Inferior parietal cortex (tissue), 1 donor: ENCODE measurements at regions not wholly inside any gene's neighbourhood (a gene's known extent, or its start where the extent isn't known, plus 50 kb on each side); places are given as distances from the start of the nearest gene placed in this dataset.
"Not testable (repeated sequence)": the region's sequence is repeated elsewhere in the genome, so short reads cannot be mapped to it uniquely, and the experiment has no call there.

Experiments used
- DNase-seq: peaks from one replicate; pipeline ENCODE4 v3.0.0-alpha.2; 2016; ENCODE audit errors: extremely low spot score

DNA sequence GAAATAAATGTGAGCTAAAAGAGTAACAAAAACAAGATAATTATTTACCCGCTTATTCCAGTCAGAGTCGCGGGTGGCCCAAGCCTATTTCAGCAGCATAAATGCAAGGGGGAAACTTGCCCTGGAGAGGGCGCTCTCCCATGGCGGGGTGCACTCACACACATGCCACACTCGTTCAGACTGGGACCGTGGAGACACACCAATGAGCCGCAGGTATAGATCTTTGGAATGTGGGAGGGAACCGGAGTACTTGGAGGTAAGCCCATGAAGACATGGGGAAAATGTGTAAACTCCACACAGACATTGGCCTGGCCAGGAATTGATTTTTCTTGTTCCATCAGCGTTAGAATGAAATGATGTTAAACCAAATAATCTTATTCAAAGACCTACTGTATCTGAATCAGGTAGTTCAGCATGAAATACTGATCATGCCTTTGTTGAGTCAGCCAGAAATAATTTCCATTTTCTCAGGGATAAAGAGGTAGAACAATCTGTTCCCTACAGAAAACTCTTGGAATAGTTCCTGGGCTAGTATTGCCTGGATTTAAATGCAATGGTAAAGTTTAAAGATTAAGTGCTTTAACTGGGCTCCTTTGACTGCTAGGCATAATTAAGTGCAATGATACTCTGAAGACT, 191.5 kb downstream of the MCHR2 start:
- DNase-seq, result no peak

DNA sequence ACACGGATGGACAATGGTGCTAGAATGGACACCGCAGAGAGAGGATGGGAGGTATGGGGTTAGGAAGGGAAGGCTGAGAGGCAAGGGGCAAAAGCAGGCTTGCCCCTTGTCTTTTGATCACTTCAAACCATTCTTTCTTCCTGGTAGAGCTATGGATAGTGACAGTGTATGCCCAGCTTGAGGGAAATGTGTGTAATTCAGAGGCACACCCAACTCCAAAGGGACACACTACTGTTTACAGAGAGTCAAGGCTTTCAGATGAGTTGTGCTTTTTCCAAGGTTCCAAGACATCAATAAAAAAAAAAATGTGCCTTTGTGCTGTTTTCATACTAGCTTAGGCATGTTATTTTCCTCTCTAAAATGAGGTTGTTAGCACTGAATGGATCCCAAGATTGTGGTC, 185.0 kb downstream of the MCHR2 start:
- DNase-seq, result no peak

DNA sequence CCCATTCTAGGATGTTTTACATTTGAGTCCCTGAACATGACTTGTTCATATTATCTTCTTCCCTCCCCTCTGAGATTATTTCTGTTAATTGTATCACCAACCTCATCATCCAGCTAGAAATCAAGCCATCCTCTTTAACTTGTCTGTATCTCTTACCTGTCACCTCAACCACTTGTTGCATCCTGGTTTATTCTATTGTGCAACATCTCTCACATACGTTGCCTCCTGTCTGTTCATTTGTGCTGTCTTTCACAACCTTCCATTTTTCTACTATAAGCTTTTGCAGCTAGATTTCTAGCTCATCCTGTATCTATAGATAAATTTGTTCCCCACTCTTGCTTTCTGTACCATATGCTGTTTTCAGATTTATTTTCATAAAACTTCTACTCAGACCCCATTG, 183.7 kb downstream of the MCHR2 start:
- no peak for DNase-seq

DNA sequence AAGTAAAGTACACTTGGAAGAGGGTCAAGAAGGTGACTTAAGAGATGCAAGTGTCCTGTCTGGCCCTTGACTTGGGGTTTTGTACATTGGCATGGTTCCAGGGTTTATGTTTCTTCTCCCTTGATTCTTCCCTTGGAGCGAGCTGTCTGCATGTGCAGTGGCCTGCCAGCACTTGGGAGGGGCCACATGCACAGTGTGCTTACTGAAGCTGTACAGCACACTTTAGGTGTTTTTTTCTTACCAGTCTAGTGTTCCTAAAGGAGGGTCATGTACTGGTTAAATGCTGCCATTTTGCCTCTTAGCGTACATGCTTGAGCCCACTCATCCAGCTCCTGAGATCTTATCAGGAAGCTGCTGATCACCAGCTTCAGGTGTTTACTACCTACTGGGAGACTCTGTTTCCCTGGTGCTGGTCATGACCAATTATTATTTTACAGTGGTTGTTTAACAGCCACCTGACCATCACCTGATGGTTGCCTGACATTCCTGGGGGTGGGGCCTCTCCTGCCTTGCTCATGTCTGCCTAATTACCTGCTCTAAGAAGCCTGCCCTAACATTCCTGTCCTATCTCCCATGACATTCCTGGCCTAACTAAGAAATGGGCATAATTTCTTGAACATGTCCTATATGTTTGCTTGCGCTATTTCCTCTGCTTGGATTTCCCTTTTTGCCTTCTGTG, 182.9 kb downstream of the MCHR2 start:
- DNase-seq, result no peak

DNA sequence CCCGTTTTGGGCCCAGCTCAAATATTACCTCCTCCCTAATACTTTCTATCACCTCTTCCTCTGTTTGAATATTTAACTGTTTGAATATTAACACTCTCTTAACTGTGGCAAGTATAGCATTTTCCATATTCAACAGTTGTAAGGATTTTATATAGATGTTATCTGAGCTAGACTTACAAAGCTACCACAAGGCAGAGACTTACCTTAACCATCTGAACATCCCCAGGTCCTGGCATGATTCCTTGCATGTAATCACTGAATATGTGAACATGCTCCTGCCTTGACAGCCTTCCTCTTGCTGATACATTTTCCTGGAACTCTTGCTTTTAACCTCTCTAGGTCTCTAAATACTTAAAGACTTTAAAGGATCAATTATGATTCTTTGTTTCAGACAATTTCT, 182.4 kb downstream of the MCHR2 start:
- no peak for DNase-seq

DNA sequence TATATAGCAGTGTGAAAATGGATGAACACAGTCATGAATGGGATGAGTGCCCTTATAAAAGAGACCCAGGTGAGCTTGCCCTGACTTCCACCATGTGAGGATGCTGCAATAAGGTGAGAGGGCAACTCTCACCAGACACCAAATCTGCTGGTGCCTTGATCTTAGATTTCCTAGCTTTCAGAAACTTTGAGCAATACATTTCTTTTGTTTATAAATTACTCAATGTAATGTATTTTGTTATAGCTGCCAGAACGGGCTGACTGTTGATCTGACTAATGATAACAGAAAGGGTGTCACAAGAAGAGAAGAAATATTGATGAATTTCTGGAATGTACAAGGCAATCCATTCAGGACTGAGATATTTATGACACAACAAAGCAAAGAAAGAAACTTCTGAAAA, 180.5 kb downstream of the MCHR2 start:
- DNase-seq, result no peak

DNA sequence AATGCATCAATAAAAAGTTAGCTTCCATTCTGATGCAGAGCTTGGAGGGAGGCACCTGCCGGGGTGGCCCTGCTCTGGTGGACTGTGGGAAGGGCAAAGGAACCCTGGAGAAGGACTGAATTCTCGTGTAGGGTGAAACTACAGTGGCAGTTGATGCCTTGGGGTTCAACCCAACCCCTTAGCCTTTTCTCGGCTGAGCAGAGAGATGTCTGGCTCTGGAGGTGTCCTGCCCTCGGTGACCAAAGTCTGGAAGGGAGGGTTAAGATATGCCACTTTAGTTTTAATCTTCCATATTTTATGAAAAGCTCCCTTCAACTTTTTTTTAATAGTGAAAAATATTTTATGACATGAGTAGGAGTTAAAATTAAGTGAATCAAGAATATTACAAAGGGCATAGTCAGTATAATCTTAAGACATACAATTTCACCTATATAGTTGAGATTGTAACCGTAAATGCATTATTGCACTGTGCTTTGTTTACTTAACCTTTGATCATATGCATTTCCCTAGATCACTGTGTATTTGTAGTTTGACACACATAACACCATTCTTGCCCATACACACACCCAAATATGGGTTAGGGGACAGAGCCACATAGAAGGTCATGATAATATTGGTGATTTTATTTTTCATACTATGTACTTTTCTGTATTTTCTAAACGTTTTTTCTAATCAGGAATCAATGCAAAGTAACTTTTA, 179.6 kb downstream of the MCHR2 start:
- DNase-seq, result no peak

DNA sequence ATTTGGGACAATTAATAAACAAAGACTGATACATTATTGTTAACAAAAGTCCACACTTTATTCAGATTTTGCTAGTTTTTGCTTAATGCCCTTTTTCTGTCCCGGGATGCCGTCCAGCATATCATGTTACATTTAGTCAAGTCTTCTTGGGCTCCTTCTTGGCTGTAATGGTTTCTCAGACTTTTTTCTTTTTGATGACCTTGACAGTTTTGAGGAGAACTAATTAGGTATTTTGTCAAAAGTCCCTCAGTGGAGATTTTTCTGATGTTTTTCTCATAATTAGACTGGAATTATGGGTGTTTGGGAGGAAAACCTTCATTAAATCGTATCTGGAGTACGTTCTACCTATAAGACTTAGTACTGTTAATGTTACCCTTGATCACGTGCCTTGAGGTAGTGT, 177.2 kb downstream of the MCHR2 start:
- no peak for DNase-seq

DNA sequence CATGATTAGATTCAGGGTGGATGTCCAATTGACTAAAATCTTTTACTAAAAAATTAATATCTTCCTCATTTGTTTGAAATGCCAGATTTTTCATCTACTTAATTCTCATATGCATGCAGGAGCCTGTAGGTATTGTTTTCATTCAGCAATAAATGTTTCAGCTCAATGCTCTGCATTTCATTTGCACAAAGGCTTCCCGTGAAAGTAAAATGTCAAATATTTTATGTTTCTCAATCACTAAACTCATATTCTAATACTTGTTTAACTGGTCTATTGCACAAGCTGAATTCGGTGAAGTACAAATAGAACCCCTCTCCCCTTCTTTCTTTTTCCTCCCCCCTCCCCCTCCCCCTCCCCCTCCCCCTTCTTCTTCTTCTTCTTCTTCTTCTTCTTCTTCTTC, 175.9 kb downstream of the MCHR2 start:
- DNase-seq, result no peak

DNA sequence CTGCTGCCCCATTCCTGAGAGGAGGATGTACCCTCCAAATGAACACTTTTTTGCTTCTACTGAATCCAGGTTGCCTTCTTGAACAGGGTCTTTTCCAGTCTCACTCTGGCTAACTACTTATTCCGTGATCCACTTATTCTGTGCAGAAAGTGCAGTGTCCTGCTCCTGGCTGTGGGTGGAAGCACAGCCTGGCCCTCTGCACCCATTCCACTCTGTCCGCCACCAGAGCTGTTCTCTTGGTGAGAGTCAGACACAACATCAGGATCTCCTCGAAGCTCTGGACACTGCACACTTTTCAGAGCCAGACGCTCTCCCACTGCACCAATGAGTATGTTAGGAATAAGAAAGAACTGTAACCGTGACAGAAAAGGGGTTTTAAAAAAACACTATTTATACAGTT, 174.2 kb downstream of the MCHR2 start:
- DNase-seq, result no peak

DNA sequence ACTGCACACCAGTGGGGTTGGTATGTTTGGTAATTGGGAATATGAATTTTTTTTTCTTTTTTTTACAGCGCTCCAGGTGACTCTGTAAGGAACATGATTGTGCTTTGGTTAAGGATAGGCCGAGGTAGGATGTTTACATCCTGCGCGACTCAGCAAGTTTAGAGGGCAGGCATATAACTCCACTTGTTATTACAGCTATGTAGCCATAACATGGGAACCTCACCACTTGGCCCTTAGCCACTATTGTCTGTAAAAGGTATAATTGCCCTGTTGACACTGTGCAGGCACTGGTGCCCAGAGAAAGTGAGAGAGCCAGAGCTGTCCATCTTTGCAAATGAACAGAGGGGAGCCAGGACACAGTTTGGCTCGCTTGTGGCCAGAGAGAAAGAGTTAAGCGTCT, 172.9 kb downstream of the MCHR2 start:
- no peak for DNase-seq

DNA sequence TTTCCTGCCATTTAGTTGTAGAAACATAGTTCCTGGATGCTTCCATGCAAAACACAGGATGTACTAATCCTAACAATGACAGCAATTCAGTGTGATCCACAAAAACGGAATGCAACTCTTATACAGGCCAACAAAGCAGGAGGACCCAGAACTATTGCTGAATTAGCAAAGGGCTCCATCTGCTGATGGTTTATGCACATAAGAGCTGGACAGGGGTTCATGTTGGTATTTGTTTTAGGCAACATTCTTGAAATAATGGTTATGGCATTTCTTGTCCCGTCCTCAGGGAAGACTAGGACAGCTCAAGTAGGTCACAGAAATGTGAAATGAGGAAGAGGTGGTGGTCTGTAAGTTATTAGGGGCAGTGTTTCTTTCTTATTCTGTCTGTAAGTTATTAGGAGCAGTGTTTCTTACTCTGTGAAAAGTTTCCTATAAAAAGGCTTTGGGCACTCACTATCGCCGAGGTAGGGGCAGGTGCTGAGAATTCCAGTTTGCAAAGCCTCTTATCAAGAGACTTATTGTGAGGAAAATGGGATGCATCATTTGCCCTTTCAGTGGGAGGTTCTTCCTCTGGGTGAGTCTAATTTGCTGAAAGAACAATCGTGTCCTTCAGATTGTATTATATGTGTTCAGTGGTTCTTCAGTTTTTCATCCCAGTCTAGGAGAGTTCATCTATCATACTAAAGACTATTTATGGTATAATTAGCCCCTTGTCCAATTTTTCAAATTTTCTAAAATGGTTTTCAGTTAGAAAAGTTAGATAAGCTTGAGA, 171.1 kb downstream of the MCHR2 start:
- DNase-seq, result peak; percentile 61

DNA sequence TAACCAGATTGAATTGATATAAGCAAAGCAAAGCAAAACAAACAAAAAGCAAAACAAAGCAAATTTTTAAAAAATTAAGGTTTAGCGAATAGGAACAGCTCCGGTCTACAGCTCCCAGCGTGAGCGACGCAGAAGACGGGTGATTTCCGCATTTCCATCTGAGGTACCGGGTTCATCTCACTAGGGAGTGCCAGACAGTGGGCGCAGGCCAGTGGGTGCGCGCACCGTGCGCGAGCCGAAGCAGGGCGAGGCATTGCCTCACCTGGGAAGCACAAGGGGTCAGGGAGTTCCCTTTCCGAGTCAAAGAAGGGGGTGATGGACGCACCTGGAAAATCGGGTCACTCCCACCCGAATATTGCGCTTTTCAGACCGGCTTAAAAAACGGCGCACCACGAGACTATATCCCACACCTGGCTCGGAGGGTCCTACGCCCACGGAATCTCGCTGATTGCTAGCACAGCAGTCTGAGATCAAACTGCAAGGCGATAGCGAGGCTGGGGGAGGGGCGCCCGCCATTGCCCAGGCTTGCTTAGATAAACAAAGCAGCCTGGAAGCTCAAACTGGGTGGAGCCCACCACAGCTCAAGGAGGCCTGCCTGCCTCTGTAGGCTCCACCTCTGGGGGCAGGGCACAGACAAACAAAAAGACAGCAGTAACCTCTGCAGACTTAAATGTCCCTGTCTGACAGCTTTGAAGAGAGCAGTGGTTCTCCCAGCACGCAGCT, 170.3 kb downstream of the MCHR2 start:
- DNase-seq, result not testable (repeated sequence)

DNA sequence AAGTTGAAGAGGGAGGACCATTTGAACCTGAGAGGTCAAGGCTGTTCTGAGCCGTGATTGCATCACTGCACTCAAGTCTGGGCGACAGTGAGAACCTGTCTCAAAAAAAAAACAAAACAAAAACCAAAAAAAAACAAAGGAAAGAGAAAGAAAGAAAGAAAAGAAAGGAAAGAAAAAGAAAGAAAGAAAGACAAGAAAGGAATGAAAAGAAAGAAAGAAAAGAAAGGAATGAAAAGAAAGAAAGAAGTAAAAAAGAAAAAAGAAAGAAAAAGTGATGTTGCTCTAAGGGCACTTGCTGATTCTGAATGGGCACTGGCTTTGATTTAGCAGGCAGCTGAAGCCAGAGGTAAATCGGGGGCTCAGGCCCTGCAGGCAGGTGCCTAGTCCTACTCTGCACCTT, 161.0 kb downstream of the MCHR2 start:
- no peak for DNase-seq

DNA sequence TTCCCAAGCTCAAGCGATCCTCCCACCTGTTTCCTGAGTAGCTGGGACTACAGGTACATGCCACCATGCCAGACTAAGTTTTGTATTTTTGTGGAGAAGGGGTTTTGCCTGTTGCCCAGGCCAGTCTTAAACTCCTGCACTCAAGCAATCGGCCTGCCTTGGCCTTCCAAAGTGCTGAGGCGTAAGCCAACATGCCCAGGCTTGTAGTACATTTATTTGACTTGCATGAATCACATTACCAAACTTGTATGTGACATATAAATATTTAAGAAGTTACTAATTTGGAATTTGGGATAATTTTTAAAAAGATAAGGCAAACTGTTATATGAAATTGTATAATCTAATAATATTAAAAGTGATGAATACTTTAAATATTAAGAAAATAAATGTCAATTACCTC, 157.6 kb downstream of the MCHR2 start:
- DNase-seq, result no peak

DNA sequence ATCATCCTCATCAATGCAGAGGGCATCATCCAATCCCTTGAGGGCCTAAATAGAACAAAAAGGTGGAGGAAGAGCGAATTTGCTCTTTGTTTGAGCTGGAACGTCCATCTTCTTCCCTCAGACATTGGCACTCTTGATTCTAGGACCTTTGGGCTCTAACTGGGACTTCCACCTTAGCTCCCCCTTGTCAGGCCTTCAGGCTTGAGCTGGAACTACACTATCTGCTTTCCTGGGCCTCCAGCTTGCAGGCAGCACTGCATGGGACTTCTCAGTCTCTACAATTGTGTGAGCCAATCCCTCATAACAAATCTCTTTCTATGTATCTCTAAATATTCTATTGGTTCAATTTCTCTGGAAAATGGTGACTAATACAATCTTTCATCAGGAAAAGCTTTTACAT, 155.4 kb downstream of the MCHR2 start:
- DNase-seq, result no peak

DNA sequence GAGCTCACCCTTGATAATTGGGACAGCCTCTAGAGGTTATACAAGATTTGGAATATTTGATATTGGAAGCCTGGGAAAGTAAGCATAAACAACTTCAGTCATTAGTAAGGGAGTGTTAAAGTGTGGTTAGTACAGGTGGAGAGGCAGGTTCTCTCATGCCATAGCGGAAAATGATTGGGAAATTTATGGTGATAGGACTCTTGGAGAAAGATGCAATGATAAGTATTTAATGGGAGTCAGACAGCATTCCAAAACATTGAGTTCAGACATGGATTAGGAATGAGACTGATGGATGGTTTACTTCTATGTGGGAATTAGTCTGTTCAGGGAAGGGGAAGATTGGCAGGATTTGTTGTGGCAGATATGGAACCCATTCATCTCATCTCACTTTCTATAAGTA, 152.7 kb downstream of the MCHR2 start:
- no peak for DNase-seq

DNA sequence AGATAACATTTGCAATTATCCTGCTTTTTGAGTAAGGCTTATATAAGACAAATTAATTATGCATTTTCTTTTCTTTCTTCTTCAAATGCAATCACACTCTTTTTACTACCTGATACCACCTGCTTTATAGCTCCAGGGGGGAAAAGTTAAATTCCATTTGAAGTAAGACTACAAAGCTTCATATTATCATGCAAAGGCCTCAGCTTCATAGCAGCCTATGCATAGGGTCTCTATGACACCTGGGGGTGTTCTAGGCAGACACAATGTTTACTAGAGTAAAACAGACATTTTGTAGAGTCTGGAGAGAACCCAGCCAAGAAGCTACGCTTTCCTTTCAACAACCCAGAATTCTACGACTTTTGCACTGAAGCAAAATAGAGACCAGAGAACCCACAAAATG, 148.0 kb downstream of the MCHR2 start:
- DNase-seq, result no peak

DNA sequence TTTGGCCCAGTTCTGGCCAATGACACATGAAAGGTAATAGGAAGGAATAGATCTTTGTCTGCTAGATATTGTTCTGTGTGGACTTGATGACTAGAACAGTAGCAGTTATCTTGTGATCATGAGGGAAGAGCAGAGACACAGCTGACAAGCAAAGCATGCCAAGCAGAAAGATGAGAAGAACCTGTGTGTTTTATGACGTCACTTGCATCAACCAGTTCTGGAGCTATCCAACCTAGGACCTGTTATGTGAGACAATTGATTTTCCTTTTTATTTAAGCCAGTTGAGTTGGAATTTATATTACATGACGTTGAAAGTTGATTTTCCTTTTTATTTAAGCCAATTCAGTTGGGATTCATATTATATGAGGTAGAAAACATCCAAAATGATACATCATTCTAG, 143.2 kb downstream of the MCHR2 start:
- DNase-seq, result no peak

DNA sequence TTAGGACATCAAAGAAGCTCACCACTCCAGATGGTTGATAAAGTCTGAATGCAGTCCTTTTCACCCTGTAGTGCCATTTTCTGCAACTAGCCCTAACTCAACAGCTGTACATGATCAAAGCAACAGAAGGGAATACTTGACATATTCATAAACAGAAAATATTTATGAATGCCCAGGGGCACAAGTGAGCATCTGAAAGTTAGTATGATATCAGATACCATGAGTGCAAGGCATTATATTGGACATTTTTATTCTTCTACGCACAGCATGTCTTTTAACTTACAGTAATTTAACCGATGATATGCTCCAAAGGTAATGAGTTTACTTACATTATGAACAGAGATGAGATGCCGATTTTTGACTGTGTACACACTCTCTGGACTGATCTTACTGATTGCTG, 142.0 kb downstream of the MCHR2 start:
- DNase-seq, result no peak

DNA sequence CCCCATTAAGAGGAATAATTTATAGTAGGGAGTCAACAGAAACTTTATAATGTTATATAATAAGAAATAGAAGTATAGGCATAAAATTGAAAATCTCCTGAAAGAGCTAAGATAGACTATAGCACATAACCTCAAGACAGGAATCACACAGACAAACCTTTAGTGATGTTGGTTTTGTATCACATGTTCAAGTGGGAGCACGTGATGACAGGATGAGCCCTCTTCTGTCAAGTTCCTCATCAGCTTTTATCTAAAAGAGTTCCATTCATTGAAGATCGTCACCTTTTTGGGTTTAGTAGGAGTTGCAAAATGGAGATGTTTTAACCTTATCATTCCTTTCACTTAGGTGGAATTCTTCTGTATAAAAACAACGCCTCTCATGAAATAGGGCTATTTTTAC, 127.0 kb downstream of the MCHR2 start:
- DNase-seq, result no peak
